ENCODE measurements at regions not wholly inside any gene's neighbourhood (a gene's known extent, or its start where the extent isn't known, plus 50 kb on each side); places are given as distances from the start of the nearest gene placed in this dataset.

GRCh38 chr16:61579195-61579594, 457.0 kb downstream of the CDH8 start:
- Histone ChIP-seq H3K4me1 (replicated peaks; ENCODE audit: insufficient read depth) (no peaks in the 10 kb centered on the region), H3K4me2 (no peak overlapping the region), H3K9me2 (ENCODE audit: insufficient read depth) (no peaks in the 10 kb centered on the region), H3F3A (ENCODE audit: insufficient read depth, low read depth) (no peaks in the 10 kb centered on the region), H3K27me3 (ENCODE audit: insufficient read depth, low read depth) (no peaks in the 10 kb centered on the region), H3K36me3 (ENCODE audit: low read depth) (no peaks in the 10 kb centered on the region), H3K9me3 (ENCODE audit: insufficient read depth, low read depth) (no peaks in the 10 kb centered on the region; the same call in 1 of the 2 replicates), H3K4me3 (no peak overlapping the region), H3K79me2 (ENCODE audit: low read depth) (no peaks in the 10 kb centered on the region), H3K27ac (no peak overlapping the region), H4K20me1 (ENCODE audit: insufficient read depth) (no peaks in the 10 kb centered on the region), H2AFZ (no peak overlapping the region)
- TF ChIP-seq EZH2 (IDR thresholded peaks at IDR 0.05; ENCODE audit: low read depth) (no peak), CTCF (conservative IDR thresholded peaks at IDR 0.05) (no peak)
- CTCF ChIA-PET = no interaction called here
- POLR2A ChIA-PET (ENCODE audit: unreplicated experiment) = no interaction called here
- no TSS peak for BruUV-seq (replicated peaks)
- DNase-seq = no peak
- intact Hi-C loops (cut with micrococcal nuclease; ENCODE audit: unreplicated experiment) = no loop called here

- no TSS peak for BruUV-seq (replicated peaks)
- H3K36me3 ChIP-seq (ENCODE audit: low read depth) = no peaks in the 10 kb centered on the region
Measured at GRCh38 chr16:61576476-61576875, 459.8 kb downstream of the CDH8 start.

GRCh38 chr16:61575617-61576016, 460.6 kb downstream of the CDH8 start:
- Histone ChIP-seq H3K27ac (no peak overlapping the region), H3K4me2 (no peak overlapping the region), H3K27me3 (ENCODE audit: insufficient read depth, low read depth) (no peaks in the 10 kb centered on the region), H4K20me1 (ENCODE audit: insufficient read depth) (no peaks in the 10 kb centered on the region), H3K4me1 (replicated peaks; ENCODE audit: insufficient read depth) (no peaks in the 10 kb centered on the region), H3K79me2 (ENCODE audit: low read depth) (no peaks in the 10 kb centered on the region), H3K36me3 (ENCODE audit: low read depth) (no peaks in the 10 kb centered on the region), H3K4me3 (no peak overlapping the region), H2AFZ (no peak overlapping the region), H3K9me3 (ENCODE audit: insufficient read depth, low read depth) (no peaks in the 10 kb centered on the region), H3F3A (ENCODE audit: insufficient read depth, low read depth) (no peaks in the 10 kb centered on the region), H3K9me2 (ENCODE audit: insufficient read depth) (no peaks in the 10 kb centered on the region)
- DNase-seq = no peak
- intact Hi-C loops (cut with micrococcal nuclease; ENCODE audit: unreplicated experiment) = no loop called here
- POLR2A ChIA-PET (ENCODE audit: unreplicated experiment) = no interaction called here
- CTCF ChIA-PET = no interaction called here
- TF ChIP-seq EZH2 (IDR thresholded peaks at IDR 0.05; ENCODE audit: low read depth) = no peak
- TF ChIP-seq CTCF (conservative IDR thresholded peaks at IDR 0.05) = no peak
- no TSS peak for BruUV-seq (replicated peaks)

More at GRCh38 chr16:61576476-61576875, 459.8 kb downstream of the CDH8 start:
- DNase-seq = no peak
- Histone ChIP-seq H3K4me2 (no peak overlapping the region), H3K79me2 (ENCODE audit: low read depth) (no peaks in the 10 kb centered on the region), H3K9me3 (ENCODE audit: insufficient read depth, low read depth) (no peaks in the 10 kb centered on the region), H3K27me3 (ENCODE audit: insufficient read depth, low read depth) (no peaks in the 10 kb centered on the region), H3F3A (ENCODE audit: insufficient read depth, low read depth) (no peaks in the 10 kb centered on the region), H3K27ac (no peak overlapping the region), H2AFZ (no peak overlapping the region), H3K9me2 (ENCODE audit: insufficient read depth) (no peaks in the 10 kb centered on the region), H3K4me1 (replicated peaks; ENCODE audit: insufficient read depth) (no peaks in the 10 kb centered on the region), H4K20me1 (ENCODE audit: insufficient read depth) (no peaks in the 10 kb centered on the region), H3K4me3 (no peak overlapping the region)
- intact Hi-C loops (cut with micrococcal nuclease; ENCODE audit: unreplicated experiment) = no loop called here
- TF ChIP-seq CTCF (conservative IDR thresholded peaks at IDR 0.05) (no peak), EZH2 (IDR thresholded peaks at IDR 0.05; ENCODE audit: low read depth) (no peak)
- ChIA-PET CTCF (no interaction called here), POLR2A (ENCODE audit: unreplicated experiment) (no interaction called here)

Measured in PC-9 (cell line).